K562 (cell line): ENCODE measurements at regions not wholly inside any gene's neighbourhood (a gene's known extent, or its start where the extent isn't known, plus 50 kb on each side); places are given as distances from the start of the nearest gene placed in this dataset.

ENCODE experiments used
- ATAC-seq: fragments of 200-7000 bp; cut with Tn5 transposase; 3 replicates; pipeline ENCODE4 v1.9.1; 2020; ENCODE audit warnings: moderate library complexity
- BruUV-seq: library from RNA; stranded (reverse); fragments of 400-500 nt; replicated peaks from 2 replicates; lab custom pipeline; 2021; lab: Mats Ljungman, UMichigan
- CTCF ChIA-PET: fragments of 300-600 bp; formaldehyde crosslinking; extraction: SDS; loops from one replicate; lab custom pipeline; 2021; ENCODE audit warnings: low intra/inter-chr PET ratio; lab: Yijun Ruan, JAX
- POLR2A ChIA-PET: fragments of 300-600, 350-650 bp; sonication (Branson Sonifier 250); formaldehyde crosslinking; extraction: SDS; loops from one replicate; lab custom pipeline; 2021; ENCODE audit warnings: antibody characterized with exemption, inconsistent platforms; lab: Yijun Ruan, JAX
- DNase-seq, 4 experiments: peaks; one replicate each; pipeline versions ENCODE4 v3.0.0 to v3.0.0-alpha.2; 2011 to 2018; ENCODE audit warnings: low spot score in 3 of 4, mixed read lengths in 3 of 4; ENCODE audit errors: extremely low read depth in 1 of 4
- FAIRE-seq: peaks from 2 replicates; lab custom pipeline; 2011; peaks lifted over from hg19 to GRCh38; lab: Jason Lieb, UNC
- H2AFZ ChIP-seq: 2 replicates; pipeline ENCODE4 v1.6.0; 2011; ENCODE audit warnings: low read depth, low read length, control low read depth, inconsistent platforms
- H3K27ac ChIP-seq: fragments of 200-600 bp; 3 replicates; pipeline ENCODE4 v1.8.0; 2011; ENCODE audit warnings: low read depth, mild to moderate bottlenecking, control low read depth, inconsistent platforms, low read length, moderate library complexity, mixed read lengths; ENCODE audit errors: extremely low read depth
- H3K27me3 ChIP-seq, 2 experiments: fragments of 300-600 bp in 1 of 2; 2 replicates in 1 of 2; 3 replicates in 1 of 2; pipeline versions ENCODE4 v1.6.0 to v1.8.0; 2011; ENCODE audit warnings: inconsistent platforms in 2 of 2, low read length in 2 of 2, mild to moderate bottlenecking in 1 of 2, mixed read lengths in 1 of 2, moderate library complexity in 1 of 2; ENCODE audit not compliant: control insufficient read depth in 2 of 2, insufficient read depth in 2 of 2
- H3K36me3 ChIP-seq: fragments of 300-600 bp; 3 replicates; pipeline ENCODE4 v1.8.0; 2011; ENCODE audit warnings: mild to moderate bottlenecking, low read length, inconsistent platforms; ENCODE audit not compliant: control insufficient read depth, insufficient read depth
- H3K4me1 ChIP-seq, 2 experiments: fragments of 200-600 bp in 1 of 2; replicated peaks in 1 of 2; 2 replicates in 1 of 2; 3 replicates in 1 of 2; pipeline versions ENCODE4 v1.5.1 to v1.8.0; 2011; ENCODE audit warnings: inconsistent platforms in 2 of 2, low read length in 2 of 2, mild to moderate bottlenecking in 1 of 2, mixed read lengths in 1 of 2, moderate library complexity in 1 of 2; ENCODE audit not compliant: control insufficient read depth in 2 of 2, insufficient read depth in 2 of 2
- H3K4me2 ChIP-seq: 2 replicates; pipeline ENCODE4 v1.6.1; 2011; ENCODE audit warnings: low read length, control low read depth, inconsistent platforms, mixed read lengths; ENCODE audit not compliant: insufficient read depth
- H3K4me3 ChIP-seq: fragments of 200-600 bp; sonication (generic), shearing (Covaris generic); 2 replicates; pipeline ENCODE4 v1.5.1; 2016; ENCODE audit warnings: control low read depth, inconsistent platforms
- H3K79me2 ChIP-seq: fragments of 200-600 bp; 3 replicates; pipeline ENCODE4 v1.8.0; 2011; ENCODE audit warnings: low read length, inconsistent platforms; ENCODE audit not compliant: control insufficient read depth, insufficient read depth
- H3K9ac ChIP-seq, 2 experiments: 2 replicates each; pipeline versions ENCODE4 v1.6.0 to v1.6.1; 2011; ENCODE audit warnings: low read depth in 2 of 2, low read length in 2 of 2, control low read depth in 1 of 2, inconsistent platforms in 1 of 2, mild to moderate bottlenecking in 1 of 2, mixed read lengths in 1 of 2; ENCODE audit not compliant: insufficient read depth in 1 of 2
- H3K9me1 ChIP-seq: one replicate; pipeline ENCODE4 v1.6.0; 2011; ENCODE audit warnings: inconsistent platforms, mild to moderate bottlenecking, low read length, moderate library complexity; ENCODE audit not compliant: control insufficient read depth, insufficient read depth
- H3K9me3 ChIP-seq: replicated peaks from 2 replicates; pipeline ENCODE4 v1.5.1; 2011; ENCODE audit warnings: low read depth, low read length, inconsistent platforms; ENCODE audit not compliant: control insufficient read depth, insufficient read depth
- H4K20me1 ChIP-seq: replicated peaks from 2 replicates; pipeline ENCODE4 v1.6.1; 2011; ENCODE audit warnings: low read length, inconsistent platforms, mixed read lengths; ENCODE audit not compliant: control insufficient read depth, insufficient read depth
- FUS ChIP-seq: fragments of 200-400 bp; formaldehyde crosslinking; optimal IDR thresholded peaks from 2 replicates; pipeline ENCODE3; 2017; ENCODE audit warnings: low read depth, low read length
- GABPB2 ChIP-seq: fragments of 250-450 bp; sonication (Bioruptor Pico); conservative IDR thresholded peaks from 2 replicates; pipeline ENCODE4 v1.5.1; 2021; ENCODE audit warnings: mild to moderate bottlenecking
- GTF3C2 ChIP-seq: IDR thresholded peaks from 3 replicates; pipeline ENCODE4 v1.6.1; 2011; ENCODE audit warnings: borderline replicate concordance, mild to moderate bottlenecking, moderate library complexity; ENCODE audit not compliant: insufficient read length; ENCODE audit errors: extremely low read depth
- KAT2B ChIP-seq: IDR thresholded peaks from one replicate; pipeline ENCODE4 v1.6.1; 2012; ENCODE audit warnings: low read depth, mild to moderate bottlenecking, control low read depth, inconsistent platforms, low read length, moderate library complexity
- MBD1 ChIP-seq: fragments of 250-450 bp; sonication (Bioruptor Pico); IDR thresholded peaks from 2 replicates; pipeline ENCODE4 v1.8.0; 2022; ENCODE audit warnings: inconsistent platforms
- NELFE ChIP-seq: IDR thresholded peaks from 2 replicates; pipeline ENCODE4 v1.6.1; 2011; ENCODE audit warnings: mild to moderate bottlenecking; ENCODE audit not compliant: insufficient read depth, insufficient read length
- NFATC3 ChIP-seq: fragments of 450-650 bp; IDR thresholded peaks from 2 replicates; pipeline ENCODE4 v1.6.1; 2017; ENCODE audit warnings: mild to moderate bottlenecking
- NFXL1 ChIP-seq: fragments of 450-650 bp; formaldehyde crosslinking; IDR thresholded peaks from 2 replicates; pipeline ENCODE4 v1.4.0; 2021; ENCODE audit warnings: mild to moderate bottlenecking
- UBTF ChIP-seq, 2 experiments: IDR thresholded peaks; 2 replicates each; pipeline ENCODE4 v1.6.1; 2012; ENCODE audit warnings: improper control_type of control experiment in 2 of 2, low read depth in 2 of 2, low read length in 2 of 2, borderline replicate concordance in 1 of 2
- ZNF311 ChIP-seq: fragments of 250-450 bp; sonication (Bioruptor Pico); IDR thresholded peaks from 2 replicates; pipeline ENCODE4 v1.4.0; 2020; ENCODE audit warnings: mild to moderate bottlenecking, moderate library complexity
- WGBS: fragments of 100-300 bp; shearing (Covaris generic); methylation state at CpG from one replicate; pipeline ENCODE4 v1.1.6; 2016; ENCODE audit warnings: low coverage, mixed read lengths; ENCODE audit not compliant: insufficient coverage; ENCODE audit errors: missing lambda C conversion rate; 5-methylcytosine and 5-hydroxymethylcytosine counted together
- in situ Hi-C: fragments of 300-500 bp; cut with MboI; formaldehyde crosslinking; loops from 4 replicates; pipeline ENCODE4 v1.15.0; 2018; ENCODE audit warnings: inconsistent platforms, mixed read lengths
- intact Hi-C: fragments of 100-400 bp; cut with micrococcal nuclease; formaldehyde crosslinking; loops from 2 replicates; pipeline ENCODE4 v1.14.2; 2022

GRCh38 chr10:23968301-23968700, 240.6 kb upstream of the KIAA1217 start:
- no peak overlapping the region for H3K27ac ChIP-seq
- CTCF ChIA-PET = no interaction called here
- in situ Hi-C loops (no loop called here), intact Hi-C loops (no loop called here)
- 0% methylated on average over 4 of the region's 4 CpGs for WGBS
- no peaks in the 10 kb centered on the region for H3K9me1 ChIP-seq
- no peak overlapping the region for H3K4me3 ChIP-seq
- BruUV-seq = no TSS peak
- H3K4me1 ChIP-seq = no peaks in the 10 kb centered on the region
- no peak overlapping the region for H3K4me2 ChIP-seq
- POLR2A ChIA-PET = no interaction called here
- H4K20me1 ChIP-seq = no peaks in the 10 kb centered on the region
- H3K36me3 ChIP-seq = no peaks in the 10 kb centered on the region
- TF ChIP-seq NFATC3 (no peak), KAT2B (no peak), NELFE (no peak), UBTF (IDR thresholded peaks at IDR 0.05; ENCODE audit: borderline replicate concordance in 1 of 2, low read depth in 2 of 2, low read length in 2 of 2) (no peak), GABPB2 (CRISPR knock-in tag) (no peak), MBD1 (CRISPR knock-in tag) (no peak), NFXL1 (CRISPR knock-in tag) (no peak), FUS (no peak), ZNF311 (CRISPR knock-in tag) (no peak), GTF3C2 (no peak)
- no peaks in the 10 kb centered on the region for H3K27me3 ChIP-seq
- H3K79me2 ChIP-seq = no peaks in the 10 kb centered on the region
- FAIRE-seq (no peak), ATAC-seq (no peak), DNase-seq (no peak)
- H3K9me3 ChIP-seq = no peaks in the 10 kb centered on the region
- no peak overlapping the region for H3K9ac ChIP-seq
- H2AFZ ChIP-seq = no peak overlapping the region
